ENCODE measurements at regions not wholly inside any gene's neighbourhood (a gene's known extent, or its start where the extent isn't known, plus 50 kb on each side); places are given as distances from the start of the nearest gene placed in this dataset.

DNA sequence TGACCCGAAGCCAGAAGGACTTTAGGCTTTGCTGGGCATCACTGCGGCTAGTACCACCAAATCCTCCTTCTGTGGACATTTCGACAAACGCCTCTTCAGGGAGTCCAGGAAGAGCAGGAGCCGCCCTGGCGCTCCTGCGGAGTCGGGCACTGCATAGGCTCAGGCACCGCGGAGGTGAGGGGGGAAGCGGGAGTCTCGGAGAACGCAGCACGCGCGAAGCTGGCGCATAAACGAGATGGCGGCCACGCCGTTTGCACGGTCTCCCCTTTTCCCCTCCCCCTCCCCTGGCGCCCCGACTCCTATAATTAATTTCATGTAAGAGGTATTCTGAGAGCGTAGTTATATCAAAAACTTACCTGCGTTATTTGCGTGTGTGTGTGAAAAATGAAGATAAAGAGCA lies 137.8 kb upstream of the GAS1 start:
- TF ChIP-seq CTCF (optimal IDR thresholded peaks at IDR 0.05 in 1 of 3, IDR thresholded peaks at IDR 0.05 in 1 of 3, conservative IDR thresholded peaks at IDR 0.05 in 1 of 3; ENCODE audit: extremely low read depth in 1 of 3, insufficient read depth in 2 of 3, low read length in 3 of 3) (no peak), EZH2 (IDR thresholded peaks at IDR 0.05; ENCODE audit: low read length) (no peak)
